ENCODE measurements at regions not wholly inside any gene's neighbourhood (a gene's known extent, or its start where the extent isn't known, plus 50 kb on each side); places are given as distances from the start of the nearest gene placed in this dataset.

- no peak for TF ChIP-seq CTCF (IDR thresholded peaks at IDR 0.05)
- no peak for TF ChIP-seq ZFX (IDR thresholded peaks at IDR 0.05; ENCODE audit: borderline replicate concordance)
Measured at GRCh38 chr9:13432904-13433303, 153.4 kb upstream of the MPDZ start.
